ENCODE measurements at regions not wholly inside any gene's neighbourhood (a gene's known extent, or its start where the extent isn't known, plus 50 kb on each side); places are given as distances from the start of the nearest gene placed in this dataset.

GRCh38 chr20:4369798-4370124, 120.7 kb upstream of the ADRA1D start:
- TF ChIP-seq POLR2A (IDR thresholded peaks at IDR 0.05; ENCODE audit: low read depth, low read length): no peak
- TF ChIP-seq NFYA (IDR thresholded peaks at IDR 0.05; ENCODE audit: borderline replicate concordance, low read depth, low read length): no peak

Measured in GM12878 (cell line).